DND-41 (cell line): ENCODE measurements at regions not wholly inside any gene's neighbourhood (a gene's known extent, or its start where the extent isn't known, plus 50 kb on each side); places are given as distances from the start of the nearest gene placed in this dataset.

Experiments used
- CTCF ChIP-seq: IDR thresholded peaks from 2 replicates; pipeline ENCODE4 v1.5.1; 2012; ENCODE audit warnings: borderline replicate concordance, low read length, moderate library complexity, mild to moderate bottlenecking; ENCODE audit not compliant: poor library complexity, severe bottlenecking; ENCODE audit errors: extremely low read depth
- EZH2 ChIP-seq: IDR thresholded peaks from 3 replicates; pipeline ENCODE4 v1.6.1; 2012; ENCODE audit warnings: borderline replicate concordance, low read depth, mild to moderate bottlenecking, moderate library complexity, low read length, inconsistent platforms; ENCODE audit not compliant: severe bottlenecking

- TF ChIP-seq CTCF (no peak), EZH2 (no peak)
These were observed 136.5 kb downstream of the NR4A2 start for GRCh38 chr2:156196031-156196430.
